ENCODE measurements at regions not wholly inside any gene's neighbourhood (a gene's known extent, or its start where the extent isn't known, plus 50 kb on each side); places are given as distances from the start of the nearest gene placed in this dataset.

- TF ChIP-seq ZFP30 (CRISPR knock-in tag; IDR thresholded peaks at IDR 0.05) (no peak), ZFP3 (CRISPR knock-in tag; IDR thresholded peaks at IDR 0.05) (no peak), SNAI2 (CRISPR knock-in tag; IDR thresholded peaks at IDR 0.05) (no peak)
Measured at GRCh38 chr7:113394856-113395255, 276.5 kb upstream of the SMIM30 start.
